Liver (tissue), 8 donors: ENCODE measurements at regions not wholly inside any gene's neighbourhood (a gene's known extent, or its start where the extent isn't known, plus 50 kb on each side); places are given as distances from the start of the nearest gene placed in this dataset.

Experiments
- DNase-seq: peaks from one replicate; pipeline ENCODE4 v3.0.0-alpha.2; 2017; ENCODE audit warnings: low spot score
- H3K27ac ChIP-seq, 2 donors: one replicate each; pipeline ENCODE4 v1.7.0; 2013; ENCODE audit warnings: inconsistent platforms in 2 of 2, low read length in 2 of 2, control low read depth in 1 of 2, low read depth in 1 of 2, mild to moderate bottlenecking in 1 of 2
- H3K27me3 ChIP-seq, 4 donors: one replicate each; pipeline versions ENCODE4 v1.6.1 to v1.7.0; 2013; ENCODE audit warnings: low read length in 3 of 4, inconsistent platforms in 1 of 4, mild to moderate bottlenecking in 1 of 4, moderate library complexity in 1 of 4; ENCODE audit not compliant: control insufficient read depth in 4 of 4, insufficient read depth in 4 of 4
- H3K36me3 ChIP-seq, 4 donors: one replicate each; pipeline versions ENCODE4 v1.6.1 to v1.7.0; 2013; ENCODE audit warnings: low read length in 3 of 4, mild to moderate bottlenecking in 3 of 4, low read depth in 1 of 4, moderate library complexity in 1 of 4; ENCODE audit not compliant: control insufficient read depth in 4 of 4, insufficient read depth in 3 of 4
- H3K4me1 ChIP-seq, 4 donors: one replicate each; pipeline versions ENCODE4 v1.6.1 to v1.7.0; 2013; ENCODE audit warnings: low read length in 3 of 4, mild to moderate bottlenecking in 3 of 4, moderate library complexity in 1 of 4; ENCODE audit not compliant: control insufficient read depth in 4 of 4, insufficient read depth in 4 of 4
- H3K4me3 ChIP-seq, 3 donors: one replicate each; pipeline versions ENCODE4 v1.6.1 to v1.7.0; 2013; ENCODE audit warnings: low read length in 3 of 3, control low read depth in 1 of 3, low read depth in 1 of 3, mild to moderate bottlenecking in 1 of 3
- H3K9ac ChIP-seq, 2 donors: one replicate each; pipeline ENCODE4 v1.7.0; 2013; ENCODE audit warnings: low read length in 2 of 2, mild to moderate bottlenecking in 2 of 2, moderate library complexity in 2 of 2, control low read depth in 1 of 2, low read depth in 1 of 2
- H3K9me3 ChIP-seq, 4 donors: one replicate each; pipeline versions ENCODE4 v1.6.1 to v1.7.0; 2013; ENCODE audit warnings: low read length in 3 of 4; ENCODE audit not compliant: control insufficient read depth in 4 of 4
- ATF3 ChIP-seq: IDR thresholded peaks from 2 replicates; pipeline ENCODE4 v1.6.1; 2016; ENCODE audit warnings: antibody characterized with exemption
- CTCF ChIP-seq: fragments of 150-350 bp; IDR thresholded peaks from 2 replicates; pipeline ENCODE4 v1.5.1; 2017; ENCODE audit warnings: improper control_type of control experiment, low read depth, low read length; ENCODE audit not compliant: missing input control
- EGR1 ChIP-seq, 2 donors: IDR thresholded peaks; 2 replicates each; pipeline ENCODE4 v1.6.1; 2016 to 2018; ENCODE audit warnings: antibody characterized with exemption in 2 of 2, low read depth in 2 of 2
- FOXA1 ChIP-seq: IDR thresholded peaks from 2 replicates; pipeline ENCODE4 v1.6.1; 2016; ENCODE audit warnings: antibody characterized with exemption
- FOXA2 ChIP-seq: IDR thresholded peaks from 2 replicates; pipeline ENCODE4 v1.6.1; 2016; ENCODE audit warnings: antibody characterized with exemption
- GABPA ChIP-seq, 2 donors: IDR thresholded peaks in 1 of 2; conservative IDR thresholded peaks in 1 of 2; 2 replicates each; pipeline ENCODE4 v1.6.1; 2016; ENCODE audit warnings: antibody characterized with exemption in 2 of 2, mild to moderate bottlenecking in 1 of 2, moderate library complexity in 1 of 2
- HNF4A ChIP-seq, 2 donors: conservative IDR thresholded peaks; 2 replicates each; pipeline ENCODE4 v1.6.1; 2016; ENCODE audit warnings: antibody characterized with exemption in 2 of 2, mild to moderate bottlenecking in 2 of 2
- HNF4G ChIP-seq: IDR thresholded peaks from 2 replicates; pipeline ENCODE4 v1.6.1; 2016; ENCODE audit warnings: antibody characterized with exemption
- JUND ChIP-seq, 2 donors: IDR thresholded peaks; 2 replicates each; pipeline ENCODE4 v1.6.1; 2016; ENCODE audit warnings: antibody characterized with exemption in 2 of 2
- MAX ChIP-seq: IDR thresholded peaks from 2 replicates; pipeline ENCODE4 v1.6.1; 2016; ENCODE audit warnings: antibody characterized with exemption
- NR2F2 ChIP-seq: IDR thresholded peaks from 2 replicates; pipeline ENCODE4 v1.6.1; 2016; ENCODE audit warnings: antibody characterized with exemption
- RAD21 ChIP-seq, 2 donors: IDR thresholded peaks; 2 replicates each; pipeline ENCODE4 v1.6.1; 2016; ENCODE audit warnings: antibody characterized with exemption in 2 of 2, mild to moderate bottlenecking in 2 of 2
- RXRA ChIP-seq, 2 donors: IDR thresholded peaks; 2 replicates each; pipeline ENCODE4 v1.6.1; 2017 to 2018; ENCODE audit warnings: antibody characterized with exemption in 2 of 2, mild to moderate bottlenecking in 1 of 2
- SP1 ChIP-seq: IDR thresholded peaks from 2 replicates; pipeline ENCODE4 v1.6.1; 2018; ENCODE audit warnings: antibody characterized with exemption, mild to moderate bottlenecking
- TAF1 ChIP-seq: conservative IDR thresholded peaks from 2 replicates; pipeline ENCODE4 v1.6.1; 2016; ENCODE audit warnings: antibody characterized with exemption, mild to moderate bottlenecking
- ZBTB33 ChIP-seq: IDR thresholded peaks from 2 replicates; pipeline ENCODE4 v1.6.1; 2016; ENCODE audit warnings: antibody characterized with exemption
- WGBS: extraction: QIAGEN DNeasy Blood & Tissue Kit; methylation state at CpG from one replicate; pipeline ENCODE4 v1.1.7; 2013; 5-methylcytosine and 5-hydroxymethylcytosine counted together
- donor health status: healthy.
- donor health status: healthy.
- donor health status: healthy.
- donor health status: healthy.
- donor health status: healthy.

GRCh38 chr4:60981534-60981933 lies 218.6 kb upstream of the ADGRL3 start:
- 56% methylated on average over 4 of the region's 4 CpGs for WGBS
- no peaks in the 10 kb centered on the region for H3K9me3 ChIP-seq
- H3K36me3 ChIP-seq: no peaks in the 10 kb centered on the region
- no peak overlapping the region for H3K27ac ChIP-seq
- DNase-seq: no peak
- H3K4me3 ChIP-seq: no peak overlapping the region
- no peak overlapping the region for H3K9ac ChIP-seq
- TF ChIP-seq EGR1 (IDR thresholded peaks at IDR 0.05; ENCODE audit: low read depth in 2 of 2): no peak
- no peak for TF ChIP-seq SP1
- no peak for TF ChIP-seq TAF1
- TF ChIP-seq HNF4A (conservative IDR thresholded peaks at IDR 0.05): no peak
- TF ChIP-seq JUND (IDR thresholded peaks at IDR 0.05): no peak
- no peak for TF ChIP-seq ZBTB33
- TF ChIP-seq FOXA2: no peak
- TF ChIP-seq FOXA1: no peak
- no peak for TF ChIP-seq MAX
- no peak for TF ChIP-seq ATF3
- no peak for TF ChIP-seq HNF4G
- no peaks in the 10 kb centered on the region for H3K27me3 ChIP-seq
- H3K4me1 ChIP-seq: no peaks in the 10 kb centered on the region

- WGBS: 69% methylated on average over 1 of the region's 1 CpG
- Histone ChIP-seq H3K4me3 (no peak overlapping the region), H3K27me3 (no peaks in the 10 kb centered on the region), H3K9ac (no peak overlapping the region), H3K36me3 (no peaks in the 10 kb centered on the region), H3K4me1 (no peaks in the 10 kb centered on the region), H3K27ac (no peak overlapping the region), H3K9me3 (peaks cover 0 to 3% (median 0%) of the 10 kb centered on the region in 4 donors)
- no peak for DNase-seq
- TF ChIP-seq SP1 (no peak), RAD21 (IDR thresholded peaks at IDR 0.05) (no peak), NR2F2 (no peak), JUND (IDR thresholded peaks at IDR 0.05) (no peak), HNF4G (no peak), GABPA (IDR thresholded peaks at IDR 0.05 in 1 of 2, conservative IDR thresholded peaks at IDR 0.05 in 1 of 2) (no peak), FOXA2 (no peak), CTCF (no peak), FOXA1 (no peak), HNF4A (conservative IDR thresholded peaks at IDR 0.05) (no peak), RXRA (IDR thresholded peaks at IDR 0.05) (no peak), ATF3 (no peak), ZBTB33 (no peak)
Observed at GRCh38 chr4:60989141-60989540, 211.0 kb upstream of the ADGRL3 start.
